ENCODE measurements at regions not wholly inside any gene's neighbourhood (a gene's known extent, or its start where the extent isn't known, plus 50 kb on each side); places are given as distances from the start of the nearest gene placed in this dataset.
A peak's percentile ranks its signal among the peaks of the same experiment; 100 is the strongest.
"Not testable (repeated sequence)": the region's sequence is repeated elsewhere in the genome, so short reads cannot be mapped to it uniquely, and the experiment has no call there.

- DNase-seq (ENCODE audit: low read depth in 1 of 2, low spot score in 1 of 2), result no peak
- in situ Hi-C loops (cut with HindIII; ENCODE audit: low pct_unique_long_range_greater_than_20kb, low sequenced_read_pairs), result no loop called here
- TF ChIP-seq JUND (IDR thresholded peaks at IDR 0.05; ENCODE audit: low read depth), result no peak
These were observed 1441.9 kb upstream of the FLRT2 start for GRCh38 chr14:84087986-84088531.

GRCh38 chr14:84090837-84091236 lies 1439.1 kb upstream of the FLRT2 start:
- in situ Hi-C loops (cut with HindIII; ENCODE audit: low pct_unique_long_range_greater_than_20kb, low sequenced_read_pairs), result no loop called here
- DNase-seq (ENCODE audit: low read depth in 1 of 2, low spot score in 1 of 2), result no peak
- no peak for TF ChIP-seq JUND (IDR thresholded peaks at IDR 0.05; ENCODE audit: low read depth)

- in situ Hi-C loops (cut with HindIII; ENCODE audit: low pct_unique_long_range_greater_than_20kb, low sequenced_read_pairs), result no loop called here
- TF ChIP-seq JUND (IDR thresholded peaks at IDR 0.05; ENCODE audit: low read depth), result no peak
- no peak for DNase-seq (ENCODE audit: low read depth in 1 of 2, low spot score in 1 of 2)
These were observed 1434.3 kb upstream of the FLRT2 start for GRCh38 chr14:84095681-84096080.

GRCh38 chr14:84098261-84098660 lies 1431.7 kb upstream of the FLRT2 start:
- in situ Hi-C loops (cut with HindIII; ENCODE audit: low pct_unique_long_range_greater_than_20kb, low sequenced_read_pairs), result no loop called here
- peak in 1 of 2 experiments; percentile 9 for DNase-seq (ENCODE audit: low read depth in 1 of 2, low spot score in 1 of 2)
- TF ChIP-seq JUND (IDR thresholded peaks at IDR 0.05; ENCODE audit: low read depth), result no peak

- in situ Hi-C loops (cut with HindIII; ENCODE audit: low pct_unique_long_range_greater_than_20kb, low sequenced_read_pairs); DNase-seq (ENCODE audit: low read depth in 1 of 2, low spot score in 1 of 2): not testable (repeated sequence)
These were observed 1430.4 kb upstream of the FLRT2 start for GRCh38 chr14:84099560-84099959.

- in situ Hi-C loops (cut with HindIII; ENCODE audit: low pct_unique_long_range_greater_than_20kb, low sequenced_read_pairs), result no loop called here
- TF ChIP-seq JUND (IDR thresholded peaks at IDR 0.05; ENCODE audit: low read depth), result no peak
- no peak for DNase-seq (ENCODE audit: low read depth in 1 of 2, low spot score in 1 of 2)
These were observed 1422.1 kb upstream of the FLRT2 start for GRCh38 chr14:84107835-84108343.

GRCh38 chr14:84108746-84109457 lies 1421.0 kb upstream of the FLRT2 start:
- DNase-seq (ENCODE audit: low read depth in 1 of 2, low spot score in 1 of 2), result no peak
- TF ChIP-seq JUND (IDR thresholded peaks at IDR 0.05; ENCODE audit: low read depth), result no peak
- in situ Hi-C loops (cut with HindIII; ENCODE audit: low pct_unique_long_range_greater_than_20kb, low sequenced_read_pairs), result no loop called here

GRCh38 chr14:84112589-84112988 lies 1417.4 kb upstream of the FLRT2 start:
- in situ Hi-C loops (cut with HindIII; ENCODE audit: low pct_unique_long_range_greater_than_20kb, low sequenced_read_pairs), result no loop called here
- no peak for DNase-seq (ENCODE audit: low read depth in 1 of 2, low spot score in 1 of 2)
- TF ChIP-seq JUND (IDR thresholded peaks at IDR 0.05; ENCODE audit: low read depth), result no peak

- no peak for TF ChIP-seq JUND (IDR thresholded peaks at IDR 0.05; ENCODE audit: low read depth)
- no peak for DNase-seq (ENCODE audit: low read depth in 1 of 2, low spot score in 1 of 2)
- in situ Hi-C loops (cut with HindIII; ENCODE audit: low pct_unique_long_range_greater_than_20kb, low sequenced_read_pairs), result no loop called here
These were observed 1404.3 kb upstream of the FLRT2 start for GRCh38 chr14:84125676-84126075.

- no peak for DNase-seq (ENCODE audit: low read depth in 1 of 2, low spot score in 1 of 2)
- no peak for TF ChIP-seq JUND (IDR thresholded peaks at IDR 0.05; ENCODE audit: low read depth)
- in situ Hi-C loops (cut with HindIII; ENCODE audit: low pct_unique_long_range_greater_than_20kb, low sequenced_read_pairs), result no loop called here
These were observed 1402.4 kb upstream of the FLRT2 start for GRCh38 chr14:84127495-84127894.

GRCh38 chr14:84128050-84128449 lies 1401.9 kb upstream of the FLRT2 start:
- no peak for TF ChIP-seq JUND (IDR thresholded peaks at IDR 0.05; ENCODE audit: low read depth)
- in situ Hi-C loops (cut with HindIII; ENCODE audit: low pct_unique_long_range_greater_than_20kb, low sequenced_read_pairs), result no loop called here
- no peak for DNase-seq (ENCODE audit: low read depth in 1 of 2, low spot score in 1 of 2)

- in situ Hi-C loops (cut with HindIII; ENCODE audit: low pct_unique_long_range_greater_than_20kb, low sequenced_read_pairs), result no loop called here
- no peak for TF ChIP-seq JUND (IDR thresholded peaks at IDR 0.05; ENCODE audit: low read depth)
- DNase-seq (ENCODE audit: low read depth in 1 of 2, low spot score in 1 of 2), result no peak
These were observed 1400.9 kb upstream of the FLRT2 start for GRCh38 chr14:84129007-84129406.

- no peak for TF ChIP-seq JUND (IDR thresholded peaks at IDR 0.05; ENCODE audit: low read depth)
- in situ Hi-C loops (cut with HindIII; ENCODE audit: low pct_unique_long_range_greater_than_20kb, low sequenced_read_pairs), result no loop called here
- DNase-seq (ENCODE audit: low read depth in 1 of 2, low spot score in 1 of 2), result no peak
These were observed 1400.0 kb upstream of the FLRT2 start for GRCh38 chr14:84129941-84130340.

GRCh38 chr14:84131924-84132323 lies 1398.0 kb upstream of the FLRT2 start:
- DNase-seq (ENCODE audit: low read depth in 1 of 2, low spot score in 1 of 2), result no peak
- in situ Hi-C loops (cut with HindIII; ENCODE audit: low pct_unique_long_range_greater_than_20kb, low sequenced_read_pairs), result no loop called here
- no peak for TF ChIP-seq JUND (IDR thresholded peaks at IDR 0.05; ENCODE audit: low read depth)

Measured in T47D (cell line).